C4-2B (cell line): ENCODE measurements at regions not wholly inside any gene's neighbourhood (a gene's known extent, or its start where the extent isn't known, plus 50 kb on each side); places are given as distances from the start of the nearest gene placed in this dataset.

Source experiments
- H3K27ac ChIP-seq: fragments of 450-650 bp; 2 replicates; pipeline ENCODE4 v1.5.1; 2017
- ZFX ChIP-seq: fragments of 450-650 bp; IDR thresholded peaks from 2 replicates; pipeline ENCODE4 v1.6.1; 2017
- TF ChIP-seq, protein P1 (sequence below): fragments of 450-650 bp; conservative IDR thresholded peaks from 2 replicates; pipeline ENCODE4 v1.5.1; 2017; ENCODE audit warnings: mild to moderate bottlenecking

DNA sequence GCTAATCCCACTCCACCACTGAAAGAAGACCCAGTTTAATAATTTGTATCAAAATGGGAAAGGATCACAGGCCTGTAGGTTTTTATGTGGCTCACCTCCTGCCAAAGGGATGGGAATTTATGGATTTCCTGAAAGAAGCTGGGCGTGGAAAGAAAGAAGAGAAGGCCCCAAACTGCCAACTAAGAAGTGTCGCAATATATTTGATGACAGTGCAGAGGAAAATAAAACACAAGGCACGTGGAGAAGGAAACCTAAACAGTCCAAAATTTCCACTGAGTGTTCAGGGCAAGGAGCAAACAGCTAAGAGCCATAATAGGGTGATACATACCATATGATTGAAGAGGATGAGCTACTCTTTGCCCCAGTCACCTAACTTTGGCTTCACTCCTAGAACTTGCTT is 667.2 kb downstream of the GATA3 start:
- TF ChIP-seq ZFX, result no peak
- TF ChIP-seq, protein P1, sequence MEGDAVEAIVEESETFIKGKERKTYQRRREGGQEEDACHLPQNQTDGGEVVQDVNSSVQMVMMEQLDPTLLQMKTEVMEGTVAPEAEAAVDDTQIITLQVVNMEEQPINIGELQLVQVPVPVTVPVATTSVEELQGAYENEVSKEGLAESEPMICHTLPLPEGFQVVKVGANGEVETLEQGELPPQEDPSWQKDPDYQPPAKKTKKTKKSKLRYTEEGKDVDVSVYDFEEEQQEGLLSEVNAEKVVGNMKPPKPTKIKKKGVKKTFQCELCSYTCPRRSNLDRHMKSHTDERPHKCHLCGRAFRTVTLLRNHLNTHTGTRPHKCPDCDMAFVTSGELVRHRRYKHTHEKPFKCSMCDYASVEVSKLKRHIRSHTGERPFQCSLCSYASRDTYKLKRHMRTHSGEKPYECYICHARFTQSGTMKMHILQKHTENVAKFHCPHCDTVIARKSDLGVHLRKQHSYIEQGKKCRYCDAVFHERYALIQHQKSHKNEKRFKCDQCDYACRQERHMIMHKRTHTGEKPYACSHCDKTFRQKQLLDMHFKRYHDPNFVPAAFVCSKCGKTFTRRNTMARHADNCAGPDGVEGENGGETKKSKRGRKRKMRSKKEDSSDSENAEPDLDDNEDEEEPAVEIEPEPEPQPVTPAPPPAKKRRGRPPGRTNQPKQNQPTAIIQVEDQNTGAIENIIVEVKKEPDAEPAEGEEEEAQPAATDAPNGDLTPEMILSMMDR, result no peak
- no peak overlapping the region for H3K27ac ChIP-seq

DNA sequence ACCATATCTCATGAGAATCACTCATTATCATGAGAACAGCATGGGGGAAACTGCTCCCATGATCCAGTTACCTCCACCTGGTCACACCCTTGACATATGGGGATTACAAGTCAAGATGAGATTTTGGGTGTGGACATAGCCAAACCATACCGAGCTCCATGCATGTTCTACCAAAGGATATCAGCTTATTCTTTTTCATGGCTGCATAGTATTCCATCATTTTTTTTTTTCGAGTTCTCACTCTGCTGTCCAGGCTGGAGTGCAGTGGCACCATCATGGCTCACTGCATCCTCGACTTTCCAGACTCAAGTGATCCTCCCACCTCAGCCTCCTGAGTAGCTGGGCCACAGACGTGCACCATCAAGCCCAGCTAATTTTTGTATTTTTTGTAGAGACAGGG is 668.3 kb downstream of the GATA3 start:
- H3K27ac ChIP-seq, result no peak overlapping the region
- no peak for TF ChIP-seq ZFX
- TF ChIP-seq, protein P1, result no peak

DNA sequence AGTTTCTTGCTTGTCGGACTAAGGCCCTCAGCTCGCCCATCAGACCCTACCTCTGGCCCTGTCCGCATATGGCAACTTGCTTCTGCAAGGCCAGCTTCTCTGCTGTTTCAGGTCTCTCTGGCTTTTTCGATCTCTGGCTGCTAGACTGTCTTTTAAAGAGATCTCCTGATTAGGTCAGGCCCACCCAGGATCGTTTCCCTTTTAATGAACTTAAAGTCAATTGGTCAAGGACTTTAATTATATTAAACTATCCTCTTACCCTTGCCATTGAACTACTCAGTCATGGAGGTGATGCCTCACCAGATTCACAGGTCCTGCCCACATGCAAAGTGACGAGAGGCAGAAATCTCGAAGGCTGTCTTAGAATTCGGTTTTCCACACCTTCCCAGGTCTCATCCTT is 670.9 kb downstream of the GATA3 start:
- H3K27ac ChIP-seq, result no peak overlapping the region
- TF ChIP-seq, protein P1, result no peak
- TF ChIP-seq ZFX, result no peak

DNA sequence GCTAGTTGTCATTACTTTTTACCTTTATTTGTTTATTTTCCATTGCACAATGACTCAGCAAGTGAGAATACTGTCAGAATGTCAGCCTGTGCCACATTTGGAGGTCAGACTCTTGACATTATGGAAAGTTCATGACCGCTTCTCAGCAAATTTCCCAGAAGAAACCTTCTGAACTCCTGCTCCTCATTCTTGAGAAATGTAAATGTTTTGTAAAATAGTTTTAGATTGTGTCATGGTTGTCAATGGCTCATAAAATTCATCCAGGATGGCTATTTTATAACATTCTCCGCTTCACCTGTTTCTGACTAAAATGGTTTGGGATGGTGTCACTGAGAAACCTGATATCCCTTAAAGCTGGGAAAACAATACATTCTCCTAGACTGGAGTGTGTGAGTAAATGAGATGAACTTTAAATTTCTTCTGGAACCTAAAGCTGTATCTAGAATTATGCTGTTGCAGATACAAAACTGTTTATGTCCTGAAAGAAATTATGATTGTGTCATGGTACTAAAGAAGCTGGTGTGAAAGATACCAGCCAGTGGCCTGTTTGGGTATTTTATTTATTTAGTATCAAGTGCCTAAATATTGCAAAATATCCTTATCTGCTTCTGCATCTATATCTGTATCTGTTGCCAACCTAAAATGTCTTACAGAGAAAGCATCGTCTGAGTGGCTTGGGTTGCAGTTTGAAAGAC is 671.7 kb downstream of the GATA3 start:
- no peak overlapping the region for H3K27ac ChIP-seq
- no peak for TF ChIP-seq ZFX
- TF ChIP-seq, protein P1, result no peak

DNA sequence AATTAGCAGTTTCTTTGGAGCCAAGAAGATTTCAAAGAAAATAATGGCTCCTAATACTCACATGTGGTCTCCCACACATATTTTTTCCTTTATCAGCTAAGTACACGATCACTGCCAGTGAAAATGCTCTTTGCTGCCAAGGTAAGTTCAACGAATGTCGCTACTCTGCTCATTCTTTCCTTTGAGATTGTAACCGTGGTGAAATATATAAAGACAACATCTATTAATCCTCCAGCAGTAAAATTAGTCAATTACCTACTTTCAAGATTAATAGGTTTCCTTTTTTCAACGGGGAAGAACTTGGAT is 672.2 kb downstream of the GATA3 start:
- H3K27ac ChIP-seq, result no peak overlapping the region
- no peak for TF ChIP-seq ZFX
- TF ChIP-seq, protein P1, result no peak

DNA sequence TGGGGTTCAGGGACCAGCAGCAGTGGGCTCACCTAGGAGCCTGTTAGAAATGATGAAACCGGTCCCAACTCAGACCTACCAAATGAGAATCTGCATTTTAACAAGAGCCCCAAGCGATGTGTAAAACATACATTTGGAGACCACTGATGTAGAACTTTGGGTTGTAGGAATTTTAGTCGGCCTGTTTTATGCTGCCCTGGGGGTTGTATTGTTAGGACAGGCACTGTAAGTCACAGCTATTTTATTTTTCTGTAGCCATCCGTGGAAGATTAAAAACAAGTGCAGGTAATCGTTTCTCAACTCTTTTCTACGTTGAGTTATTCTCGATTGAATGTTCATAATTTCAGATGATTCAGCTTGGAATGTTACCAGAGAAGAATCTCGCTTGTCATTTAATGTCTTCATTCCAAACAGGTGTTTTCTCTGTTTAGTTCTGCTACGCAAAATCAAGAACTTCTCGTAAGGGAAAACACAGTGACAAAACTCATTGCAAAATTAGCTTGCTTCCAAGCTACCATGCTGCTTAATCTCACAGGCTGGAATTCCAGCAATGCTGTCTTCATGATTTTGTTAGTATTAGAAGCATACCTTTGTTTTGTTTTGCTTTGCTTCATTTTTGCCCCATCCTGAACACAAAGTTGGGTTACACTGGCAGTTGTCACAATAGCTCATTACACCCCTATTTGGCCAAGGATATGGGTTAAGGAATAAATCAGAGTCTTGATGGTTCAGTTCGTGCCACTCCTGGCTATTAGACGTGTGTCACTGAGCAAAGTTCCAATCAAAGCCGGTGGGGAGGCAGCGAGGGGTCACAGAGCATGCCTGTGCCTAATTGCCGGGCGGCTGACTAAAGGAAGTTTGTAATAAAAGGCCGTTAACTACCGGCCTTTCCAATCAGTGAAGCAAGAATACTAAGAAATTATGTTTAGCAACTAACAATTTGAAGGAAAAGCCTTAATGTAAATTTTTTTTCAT is 676.9 kb downstream of the GATA3 start:
- no peak overlapping the region for H3K27ac ChIP-seq
- no peak for TF ChIP-seq ZFX
- TF ChIP-seq, protein P1, result no peak

DNA sequence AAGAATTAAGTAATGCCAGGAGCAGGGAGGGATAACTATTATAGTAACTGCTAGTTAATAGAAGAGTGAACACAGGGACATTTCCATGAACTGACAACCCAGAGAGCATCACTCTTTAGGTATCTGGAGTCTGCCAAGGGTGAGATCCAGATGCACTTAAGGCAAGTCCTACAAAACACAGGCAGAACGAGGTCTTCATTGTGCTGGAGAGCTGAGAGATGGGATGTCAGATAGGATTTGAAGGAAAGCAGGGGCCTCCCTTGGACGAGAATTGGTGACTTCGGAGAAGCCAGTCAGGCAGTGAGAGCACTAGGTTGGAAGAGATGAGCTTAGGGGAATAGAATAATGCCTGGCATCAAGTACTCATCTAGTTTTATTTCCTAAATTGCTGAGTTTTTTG is 684.5 kb downstream of the GATA3 start:
- no peak overlapping the region for H3K27ac ChIP-seq
- TF ChIP-seq, protein P1, result no peak
- TF ChIP-seq ZFX, result no peak
